HG02884 (cell line): ENCODE measurements at regions not wholly inside any gene's neighbourhood (a gene's known extent, or its start where the extent isn't known, plus 50 kb on each side); places are given as distances from the start of the nearest gene placed in this dataset.
"Not testable (repeated sequence)": the region's sequence is repeated elsewhere in the genome, so short reads cannot be mapped to it uniquely, and the experiment has no call there.

Experiments used
- ATAC-seq: cut with Tn5 transposase; IDR thresholded peaks from one replicate; pipeline ENCODE4 v1.9.1; 2021; ENCODE audit warnings: mild to moderate bottlenecking, moderate library complexity; ENCODE audit not compliant: unreplicated experiment

GRCh38 chr4:67333664-67334063 lies 211.6 kb downstream of the CENPC start:
- no peak for ATAC-seq

- peak; percentile 87 for ATAC-seq
These were observed 212.7 kb downstream of the CENPC start for GRCh38 chr4:67332627-67333026.

- ATAC-seq = no peak
These were observed 216.9 kb downstream of the CENPC start for GRCh38 chr4:67328393-67328792.

- no peak for ATAC-seq
These were observed 217.4 kb downstream of the CENPC start for GRCh38 chr4:67328018-67328278.

GRCh38 chr4:67327245-67328017 lies 217.9 kb downstream of the CENPC start:
- ATAC-seq = peak; percentile 99

- no peak for ATAC-seq
These were observed 219.5 kb downstream of the CENPC start for GRCh38 chr4:67325791-67326190.

- ATAC-seq = no peak
These were observed 224.7 kb downstream of the CENPC start for GRCh38 chr4:67320645-67321044.

GRCh38 chr4:67319607-67320006 lies 225.7 kb downstream of the CENPC start:
- not testable (repeated sequence) for ATAC-seq

- not testable (repeated sequence) for ATAC-seq
These were observed 244.7 kb downstream of the CENPC start for GRCh38 chr4:67300497-67301185.

GRCh38 chr4:67292636-67293035 lies 252.7 kb downstream of the CENPC start:
- no peak for ATAC-seq

GRCh38 chr4:67292045-67292444 lies 253.3 kb downstream of the CENPC start:
- no peak for ATAC-seq

- no peak for ATAC-seq
These were observed 253.7 kb downstream of the CENPC start for GRCh38 chr4:67291644-67292043.

GRCh38 chr4:67288964-67289363 lies 256.3 kb downstream of the CENPC start:
- ATAC-seq = peak; percentile 88

GRCh38 chr4:67286724-67287123 lies 258.6 kb downstream of the CENPC start:
- ATAC-seq = no peak

GRCh38 chr4:67282749-67283148 lies 262.6 kb downstream of the CENPC start:
- ATAC-seq = no peak

- no peak for ATAC-seq
These were observed 270.0 kb downstream of the CENPC start for GRCh38 chr4:67275179-67275750.

- ATAC-seq = not testable (repeated sequence)
These were observed 270.6 kb downstream of the CENPC start for GRCh38 chr4:67274671-67275070.

GRCh38 chr4:67273666-67274065 lies 271.6 kb downstream of the CENPC start:
- no peak for ATAC-seq

GRCh38 chr4:67261971-67262370 lies 283.3 kb downstream of the CENPC start:
- no peak for ATAC-seq

- no peak for ATAC-seq
These were observed 288.8 kb downstream of the CENPC start for GRCh38 chr4:67256388-67257043.

- ATAC-seq = peak; percentile 89
These were observed 295.0 kb downstream of the CENPC start for GRCh38 chr4:67250131-67250896.
